COLO829 (cell line): ENCODE measurements at regions not wholly inside any gene's neighbourhood (a gene's known extent, or its start where the extent isn't known, plus 50 kb on each side); places are given as distances from the start of the nearest gene placed in this dataset.
A peak's percentile ranks its signal among the peaks of the same experiment; 100 is the strongest.

Experiments
- DNase-seq: peaks from one replicate; pipeline ENCODE4 v3.0.0; 2012; ENCODE audit warnings: low spot score

DNA sequence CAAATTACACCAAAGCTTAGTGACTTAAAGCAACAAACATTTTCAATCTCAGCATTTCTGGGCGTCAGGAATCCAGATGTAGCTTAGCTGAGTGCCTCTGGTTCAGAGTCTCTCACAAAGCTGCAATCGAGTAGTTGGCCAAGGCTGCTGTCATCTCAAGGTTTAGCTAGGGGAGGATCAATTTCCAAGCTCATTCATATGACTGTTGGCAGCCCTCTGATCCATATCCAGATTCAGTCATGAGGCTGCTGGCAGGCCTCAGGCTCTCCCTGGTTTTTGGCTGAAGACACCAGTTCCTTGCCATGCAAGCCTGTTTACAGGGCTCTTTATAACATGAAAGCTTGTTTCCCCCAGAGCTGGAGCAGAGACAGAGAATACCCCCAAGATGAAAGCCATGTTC lies 419.5 kb upstream of the TLE4 start:
- no peak for DNase-seq

- no peak for DNase-seq
Observed at GRCh38 chr9:79154806-79155205, 417.0 kb upstream of the TLE4 start.

DNA sequence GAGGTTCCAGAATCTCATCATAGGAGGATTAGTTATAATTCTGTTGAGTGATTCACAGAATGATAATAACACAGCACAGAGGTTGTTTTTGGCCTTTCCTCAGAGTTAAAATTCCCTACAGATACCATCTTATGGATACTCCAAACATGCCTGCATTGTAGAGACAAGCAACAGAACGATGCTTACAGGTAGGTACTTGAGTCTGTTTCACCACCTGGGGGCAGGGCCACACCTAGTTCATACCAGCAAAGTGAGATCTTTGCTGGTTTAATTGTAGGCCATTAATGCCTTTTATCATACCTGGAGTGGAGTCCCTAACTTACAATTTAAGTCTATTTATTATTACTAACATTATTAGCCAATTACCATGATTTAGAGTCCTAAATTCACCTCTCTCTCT lies 416.5 kb upstream of the TLE4 start:
- DNase-seq: no peak

GRCh38 chr9:79163544-79163943 lies 408.2 kb upstream of the TLE4 start:
- DNase-seq: no peak

GRCh38 chr9:79164406-79164805 lies 407.4 kb upstream of the TLE4 start:
- DNase-seq: no peak

DNA sequence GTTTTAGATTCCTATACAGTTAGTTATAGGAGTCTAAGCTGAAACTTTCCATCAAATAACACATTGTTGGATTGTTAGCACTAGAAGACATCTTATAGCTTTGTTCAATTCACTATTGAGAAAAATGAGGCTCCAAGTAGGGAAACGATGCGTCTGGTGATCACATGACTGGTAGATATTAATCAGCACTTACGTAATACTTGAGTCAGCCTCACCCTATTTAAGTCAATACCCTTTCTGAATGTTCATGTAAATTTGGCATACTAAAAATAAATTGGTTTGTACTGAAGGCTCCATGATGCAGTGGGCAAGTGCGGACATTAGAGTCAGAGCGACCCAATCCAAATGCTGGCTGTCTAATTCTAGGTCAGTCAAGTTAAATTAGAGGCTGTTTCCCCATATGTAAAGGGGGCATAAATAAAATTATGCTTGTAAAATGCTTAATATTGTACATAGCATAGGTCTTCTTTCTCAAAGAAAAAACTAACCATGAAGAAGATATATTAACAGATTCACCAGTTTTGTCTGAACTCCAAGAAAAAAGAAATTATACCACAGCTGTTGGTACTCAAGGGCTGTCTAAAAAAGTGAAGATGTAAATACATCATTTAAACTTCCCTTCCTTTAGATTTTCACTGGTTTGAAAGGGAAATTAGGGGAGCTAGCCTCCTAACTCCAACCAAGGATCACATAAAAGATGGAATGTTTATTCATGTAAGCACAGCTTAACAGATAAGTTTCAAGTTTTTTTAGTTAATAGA lies 406.6 kb upstream of the TLE4 start:
- DNase-seq: peak; percentile 51

DNA sequence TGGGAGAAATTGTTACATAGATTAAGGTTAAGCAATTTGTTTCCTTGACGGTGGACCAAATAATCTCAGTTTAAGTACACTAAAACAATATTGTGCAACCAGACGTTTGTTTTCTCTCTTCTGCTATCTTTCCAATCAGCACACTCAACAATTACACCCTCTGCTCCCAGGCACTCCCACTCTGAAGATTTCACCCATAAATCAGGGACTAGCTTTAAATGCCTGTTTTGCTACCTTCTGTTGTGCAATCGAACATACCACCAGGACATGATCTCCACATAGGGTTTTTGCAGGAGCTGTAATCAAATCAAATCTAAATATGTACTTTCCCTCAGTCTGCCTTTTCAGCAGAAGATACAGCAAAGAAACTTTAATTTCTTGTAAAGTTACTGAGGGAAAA lies 405.8 kb upstream of the TLE4 start:
- DNase-seq: no peak

DNA sequence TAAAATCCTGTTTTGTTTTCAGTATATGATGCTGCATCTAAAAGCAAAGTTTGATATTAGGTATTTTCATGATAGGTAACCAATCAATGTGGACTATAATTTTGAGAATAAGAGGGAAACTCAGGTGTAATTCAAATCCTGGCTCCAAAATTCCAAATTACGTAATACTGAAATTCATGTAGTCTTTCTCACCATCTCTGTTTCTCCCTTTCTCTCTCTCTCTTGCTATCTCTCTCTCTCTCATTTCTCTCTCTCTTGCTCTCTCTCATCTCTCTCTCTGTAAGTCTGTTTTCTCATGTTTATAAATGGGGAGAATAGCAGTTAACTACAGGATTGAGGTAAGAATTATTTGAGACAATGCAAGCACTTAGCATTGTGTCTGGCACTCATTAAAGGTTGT lies 401.1 kb upstream of the TLE4 start:
- DNase-seq: no peak

DNA sequence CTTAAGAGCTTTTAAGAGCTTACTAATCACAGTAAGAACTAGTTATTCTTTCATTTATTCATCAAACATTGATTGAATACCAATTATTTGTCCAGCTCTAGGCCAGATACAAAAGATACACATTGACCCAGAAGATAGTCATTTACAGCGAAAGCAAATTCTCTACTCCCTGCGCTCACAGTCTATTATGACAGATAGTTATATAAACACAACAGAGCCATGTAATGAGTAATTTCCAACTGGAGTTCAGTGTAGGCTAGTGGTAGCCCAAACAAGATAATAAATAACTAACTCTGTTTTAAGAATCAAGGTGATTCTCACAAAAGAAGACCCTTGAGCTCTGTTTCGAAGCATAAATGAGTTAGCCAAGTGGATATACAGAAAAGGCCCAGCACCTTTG lies 397.8 kb upstream of the TLE4 start:
- DNase-seq: no peak

GRCh38 chr9:79176014-79176697 lies 395.6 kb upstream of the TLE4 start:
- DNase-seq: no peak

DNA sequence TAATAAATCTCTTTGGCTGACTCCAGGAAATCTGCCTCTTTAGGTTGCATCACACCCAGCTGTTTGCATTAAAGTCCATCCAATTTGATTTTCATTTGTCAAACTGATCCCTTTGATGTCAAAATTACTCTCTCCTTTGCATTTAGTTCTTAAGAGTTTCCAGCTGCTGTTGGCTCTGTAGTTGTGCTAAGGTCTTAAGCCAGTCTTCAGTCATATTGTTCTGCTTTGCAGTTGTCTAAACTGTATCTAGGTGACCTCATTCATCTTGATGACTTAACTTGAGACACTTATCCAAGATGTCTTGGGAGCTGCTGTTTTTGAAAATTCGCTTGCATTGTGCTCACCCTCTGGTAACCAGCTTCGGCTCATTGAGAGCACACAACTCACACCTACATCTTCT lies 386.9 kb upstream of the TLE4 start:
- no peak for DNase-seq

DNA sequence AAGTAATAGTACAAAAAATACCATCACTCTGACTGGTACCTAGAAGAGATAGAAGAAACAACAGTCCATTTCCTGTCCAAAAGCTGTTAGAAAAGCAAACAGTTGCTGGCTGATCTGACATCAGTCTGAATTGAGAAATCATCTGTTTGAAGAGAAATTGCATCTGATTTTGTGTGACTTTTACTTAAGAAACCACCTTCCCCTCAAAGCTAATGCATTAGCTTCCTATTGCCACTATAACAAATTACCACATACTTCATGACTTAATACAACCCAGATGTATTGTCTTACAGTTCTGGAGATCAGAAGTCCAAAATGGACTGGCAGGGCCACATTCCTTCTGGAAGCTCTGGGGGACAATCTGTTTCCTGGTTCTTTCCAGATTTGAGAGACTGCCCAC lies 385.9 kb upstream of the TLE4 start:
- DNase-seq: no peak

DNA sequence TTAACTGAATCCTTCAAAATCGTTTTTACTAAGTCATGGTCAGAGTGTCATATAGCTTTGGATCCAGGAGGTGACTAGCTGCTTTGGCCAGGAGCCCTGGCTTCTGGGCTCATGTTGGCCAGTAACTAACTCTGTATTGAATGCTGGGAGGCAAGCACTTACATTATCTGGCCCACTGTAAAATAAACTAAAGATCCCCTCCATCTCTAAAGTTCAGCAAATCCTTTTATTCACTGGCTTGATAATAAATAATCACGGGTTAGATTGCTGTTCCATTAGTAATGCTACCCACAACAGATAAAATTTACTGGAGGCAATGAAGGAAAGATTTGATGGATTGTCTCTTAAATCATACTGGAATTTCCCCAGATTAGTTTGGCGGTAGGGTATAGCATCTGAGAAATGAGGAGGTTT lies 382.2 kb upstream of the TLE4 start:
- DNase-seq: no peak

GRCh38 chr9:79193001-79193400 lies 378.8 kb upstream of the TLE4 start:
- no peak for DNase-seq

DNA sequence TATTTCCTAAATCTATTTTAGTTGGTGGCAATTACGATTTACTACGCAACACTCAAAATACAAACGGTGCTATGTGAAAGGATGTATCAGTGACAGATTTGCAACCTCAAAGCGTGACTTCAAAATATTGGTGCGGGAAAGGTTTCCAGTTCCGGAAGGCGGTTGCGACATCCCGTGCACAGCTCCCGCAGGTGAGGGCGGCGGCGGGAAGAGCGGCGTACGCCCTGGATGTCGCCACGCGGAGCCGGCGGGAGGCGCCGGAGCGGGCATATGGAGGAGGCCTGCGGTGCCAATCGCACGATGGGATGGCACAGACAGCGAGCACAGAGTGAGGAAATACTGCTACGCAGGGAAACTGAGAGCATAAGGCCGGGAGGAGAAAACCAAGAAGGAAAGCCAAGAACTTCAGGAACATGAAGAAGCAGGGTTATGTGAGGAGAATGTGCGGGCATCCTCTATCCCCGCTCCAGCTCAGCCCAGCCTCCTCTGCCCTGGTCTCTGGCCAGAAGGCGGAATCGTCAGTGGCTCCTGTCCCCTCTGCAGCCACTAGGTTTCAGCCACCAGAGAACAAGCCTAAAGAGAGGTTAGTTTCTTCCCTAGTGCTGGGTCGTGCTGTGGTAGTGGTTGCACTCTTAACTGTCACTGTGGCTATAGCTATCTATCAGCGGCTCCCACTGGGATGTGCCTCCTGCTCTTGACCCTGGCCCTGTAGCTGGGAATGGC lies 378.1 kb upstream of the TLE4 start:
- no peak for DNase-seq

DNA sequence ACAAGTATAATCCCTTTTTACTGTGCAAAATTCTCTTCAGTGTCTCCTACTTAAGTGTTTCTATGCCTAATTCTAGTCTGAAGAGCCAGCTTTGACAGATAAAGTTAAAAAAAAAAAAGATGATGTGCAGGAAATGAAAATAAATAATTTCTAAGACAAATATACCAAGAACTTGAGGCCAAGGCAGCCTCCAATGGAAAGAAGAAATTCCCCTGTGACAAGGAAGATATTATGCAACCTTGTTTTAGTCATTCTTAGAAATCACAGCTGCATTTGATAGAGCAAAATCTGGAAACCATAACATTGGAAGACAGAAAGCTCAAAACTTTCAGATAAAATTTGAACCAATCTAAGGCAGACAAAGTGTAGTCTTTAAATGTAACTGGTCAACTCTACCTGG lies 375.9 kb upstream of the TLE4 start:
- no peak for DNase-seq

GRCh38 chr9:79196606-79197005 lies 375.2 kb upstream of the TLE4 start:
- DNase-seq: no peak

DNA sequence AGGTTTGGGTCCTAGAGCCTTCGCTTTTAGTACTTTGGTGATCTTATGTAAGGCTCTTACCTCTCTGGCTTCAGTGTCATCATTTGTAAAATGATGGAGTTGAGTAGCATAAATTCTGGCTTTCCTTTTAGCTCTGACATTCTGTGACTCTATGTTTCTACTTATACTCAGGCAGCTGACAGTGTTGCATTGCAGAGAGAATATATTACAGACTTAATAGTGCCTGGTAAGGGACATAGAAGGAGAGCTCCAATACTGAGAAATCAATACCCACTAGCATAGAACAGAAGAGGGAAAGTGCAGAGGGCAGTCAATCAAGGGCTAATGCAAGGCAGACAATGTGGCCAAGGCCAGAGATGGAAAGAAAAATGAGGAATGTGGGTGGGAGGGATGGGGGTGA lies 371.4 kb upstream of the TLE4 start:
- no peak for DNase-seq

GRCh38 chr9:79201636-79202035 lies 370.1 kb upstream of the TLE4 start:
- no peak for DNase-seq

GRCh38 chr9:79208791-79209396 lies 362.9 kb upstream of the TLE4 start:
- DNase-seq: no peak

- no peak for DNase-seq
Observed at GRCh38 chr9:79210541-79211243, 361.1 kb upstream of the TLE4 start.

- DNase-seq: no peak
Observed at GRCh38 chr9:79213417-79214125, 358.2 kb upstream of the TLE4 start.
